PC-3 (cell line): ENCODE measurements at regions not wholly inside any gene's neighbourhood (a gene's known extent, or its start where the extent isn't known, plus 50 kb on each side); places are given as distances from the start of the nearest gene placed in this dataset.
A peak's percentile ranks its signal among the peaks of the same experiment; 100 is the strongest.

Experiments
- ATAC-seq: fragments of 200-7000 bp; cut with Tn5 transposase; 2 replicates; pipeline ENCODE4 v1.9.1; 2020; ENCODE audit warnings: mild to moderate bottlenecking, moderate library complexity
- BruUV-seq: library from RNA; stranded (reverse); fragments of 400-500 nt; replicated peaks from 2 replicates; lab custom pipeline; 2021; lab: Mats Ljungman, UMichigan
- CTCF ChIA-PET: fragments of 300-600 bp; sonication (Branson Sonifier 250); formaldehyde crosslinking; loops from one replicate; lab custom pipeline; 2022; ENCODE audit warnings: antibody characterized with exemption; lab: Charles Lee
- POLR2A ChIA-PET: fragments of 300-600 bp; sonication (Branson Sonifier 250); formaldehyde crosslinking; loops from one replicate; lab custom pipeline; 2022; ENCODE audit warnings: antibody characterized with exemption; ENCODE audit not compliant: unreplicated experiment; lab: Charles Lee
- DNase-seq: peaks from one replicate; pipeline ENCODE4 v3.0.0-alpha.2; 2015
- H2AFZ ChIP-seq: fragments of 300-600 bp; sonication (generic); 2 replicates; pipeline ENCODE4 v1.6.0; 2016; ENCODE audit warnings: antibody characterized with exemption, low read length
- H3F3A ChIP-seq: fragments of 300-600 bp; sonication (generic); one replicate; pipeline ENCODE4 v1.6.0; 2017; ENCODE audit warnings: antibody characterized with exemption, low read length, control low read depth, mild to moderate bottlenecking; ENCODE audit not compliant: unreplicated experiment
- H3K27ac ChIP-seq: fragments of 300-600 bp; sonication (generic); 2 replicates; pipeline ENCODE4 v1.5.1; 2016; ENCODE audit warnings: mild to moderate bottlenecking, low read length
- H3K27me3 ChIP-seq: fragments of 300-600 bp; sonication (generic); 2 replicates; pipeline ENCODE4 v1.6.1; 2016; ENCODE audit warnings: low read length, mixed read lengths
- H3K36me3 ChIP-seq: fragments of 300-600 bp; sonication (generic); 2 replicates; pipeline ENCODE4 v1.6.1; 2016; ENCODE audit warnings: low read depth, mixed run types, low read length, mixed read lengths
- H3K4me1 ChIP-seq: fragments of 300-600 bp; sonication (generic); 2 replicates; pipeline ENCODE4 v1.5.1; 2016; ENCODE audit warnings: low read length; ENCODE audit not compliant: insufficient read depth
- H3K4me2 ChIP-seq: fragments of 300-600 bp; sonication (generic); 2 replicates; pipeline ENCODE4 v1.6.0; 2016; ENCODE audit warnings: low read length
- H3K4me3 ChIP-seq: fragments of 300-600 bp; sonication (generic); 2 replicates; pipeline ENCODE4 v1.5.1; 2016; ENCODE audit warnings: mild to moderate bottlenecking, low read length, mixed read lengths
- H3K79me2 ChIP-seq: fragments of 300-600 bp; sonication (generic); 2 replicates; pipeline ENCODE4 v1.6.1; 2017; ENCODE audit warnings: low read length, mixed read lengths
- H3K9ac ChIP-seq: fragments of 300-600 bp; sonication (generic); 2 replicates; pipeline ENCODE4 v1.6.0; 2016; ENCODE audit warnings: mild to moderate bottlenecking, low read length
- H3K9me2 ChIP-seq: fragments of 300-600 bp; sonication (generic); replicated peaks from 2 replicates; pipeline ENCODE4 v1.6.1; 2016; ENCODE audit warnings: mixed run types, low read length, mixed read lengths
- H3K9me3 ChIP-seq: fragments of 300-600 bp; sonication (generic); 2 replicates; pipeline ENCODE4 v1.6.1; 2016; ENCODE audit warnings: low read length, mixed read lengths
- H4K20me1 ChIP-seq: fragments of 300-600 bp; sonication (generic); 2 replicates; pipeline ENCODE4 v1.6.1; 2016; ENCODE audit warnings: low read length, mixed read lengths
- CTCF ChIP-seq: fragments of 300-600 bp; sonication (generic); conservative IDR thresholded peaks from 2 replicates; pipeline ENCODE4 v1.5.1; 2017; ENCODE audit warnings: antibody characterized with exemption, low read depth, mild to moderate bottlenecking, low read length
- EZH2 ChIP-seq: fragments of 300-600 bp; sonication (generic); IDR thresholded peaks from one replicate; pipeline ENCODE4 v1.6.1; 2017; ENCODE audit warnings: antibody characterized with exemption, mild to moderate bottlenecking, low read length; ENCODE audit not compliant: unreplicated experiment
- EZH2phosphoT487 ChIP-seq: fragments of 300-600 bp; sonication (generic); IDR thresholded peaks from 2 replicates; pipeline ENCODE4 v1.6.1; 2018; ENCODE audit warnings: mild to moderate bottlenecking, antibody characterized with exemption, low read length, borderline replicate concordance
- intact Hi-C: fragments of 100-400 bp; cut with micrococcal nuclease; formaldehyde crosslinking; loops from 2 replicates; pipeline ENCODE4 v1.9.0; 2023

- no peaks in the 10 kb centered on the region for H3K27me3 ChIP-seq
- CTCF ChIA-PET, result interaction anchor here (0.5 kb wide), 1 partner anchor 142 kb away, joined by 3 read pairs; no protein-coding TSS in a partner anchor
- peak; percentile 91 for ATAC-seq
- peak overlapping the region; percentile 44 for H3K4me2 ChIP-seq
- no peaks in the 10 kb centered on the region for H3K9me2 ChIP-seq
- H3K4me1 ChIP-seq, result peaks cover 14% of the 10 kb centered on the region
- peak; percentile 73 for DNase-seq
- H3K9me3 ChIP-seq, result no peaks in the 10 kb centered on the region
- H2AFZ ChIP-seq, result no peak overlapping the region
- H4K20me1 ChIP-seq, result no peaks in the 10 kb centered on the region
- H3K27ac ChIP-seq, result no peak overlapping the region
- H3K36me3 ChIP-seq, result no peaks in the 10 kb centered on the region
- H3K4me3 ChIP-seq, result peak overlapping the region; percentile 23; the same call in 1 of the 2 replicates
- no peak for TF ChIP-seq EZH2phosphoT487
- no peak for TF ChIP-seq CTCF
- no peak for TF ChIP-seq EZH2
- no peaks in the 10 kb centered on the region for H3K79me2 ChIP-seq
- no TSS peak for BruUV-seq
- POLR2A ChIA-PET, result no interaction called here
- H3F3A ChIP-seq, result no peaks in the 10 kb centered on the region
- no peak overlapping the region for H3K9ac ChIP-seq
- intact Hi-C loops, result no loop called here
Observed at GRCh38 chr4:103451341-103451740, 253.2 kb upstream of the CENPE start.

- ChIA-PET CTCF (no interaction called here), POLR2A (no interaction called here)
- DNase-seq, result peak; percentile 3
- no peak overlapping the region for H3K4me3 ChIP-seq
- H3K79me2 ChIP-seq, result no peaks in the 10 kb centered on the region
- no peaks in the 10 kb centered on the region; the same call in 1 of the 2 replicates for H3K9me2 ChIP-seq
- H3K9me3 ChIP-seq, result no peaks in the 10 kb centered on the region
- TF ChIP-seq EZH2 (no peak), EZH2phosphoT487 (no peak), CTCF (no peak)
- no TSS peak for BruUV-seq
- H3K9ac ChIP-seq, result no peak overlapping the region
- no peak overlapping the region for H3K27ac ChIP-seq
- H3F3A ChIP-seq, result no peaks in the 10 kb centered on the region
- no peak overlapping the region for H2AFZ ChIP-seq
- intact Hi-C loops, result no loop called here
- H4K20me1 ChIP-seq, result no peaks in the 10 kb centered on the region
- 0 out of 2 replicates have a peak, but pooled peaks have one; percentile 22 for ATAC-seq
- peaks cover 14% of the 10 kb centered on the region for H3K4me1 ChIP-seq
- H3K36me3 ChIP-seq, result no peaks in the 10 kb centered on the region
- no peaks in the 10 kb centered on the region for H3K27me3 ChIP-seq
- peak overlapping the region; percentile 33; the same call in 1 of the 2 replicates for H3K4me2 ChIP-seq
Observed at GRCh38 chr4:103450693-103451092, 252.6 kb upstream of the CENPE start.

GRCh38 chr4:103449296-103450023 is 251.3 kb upstream of the CENPE start:
- H3K27me3 ChIP-seq, result no peaks in the 10 kb centered on the region
- DNase-seq, result no peak
- no peak overlapping the region for H3K4me2 ChIP-seq
- no peaks in the 10 kb centered on the region for H3F3A ChIP-seq
- H3K4me3 ChIP-seq, result no peak overlapping the region
- H2AFZ ChIP-seq, result no peak overlapping the region
- H3K27ac ChIP-seq, result no peak overlapping the region
- no peaks in the 10 kb centered on the region; the same call in 1 of the 2 replicates for H3K9me2 ChIP-seq
- no TSS peak for BruUV-seq
- ChIA-PET POLR2A (no interaction called here), CTCF (interaction anchor here (0.5 kb wide), 1 partner anchor 388 kb away, joined by 4 read pairs; no protein-coding TSS in a partner anchor)
- H3K4me1 ChIP-seq, result peaks cover 14% of the 10 kb centered on the region
- no peaks in the 10 kb centered on the region for H3K79me2 ChIP-seq
- no peaks in the 10 kb centered on the region for H3K9me3 ChIP-seq
- H3K9ac ChIP-seq, result no peak overlapping the region
- no peaks in the 10 kb centered on the region for H4K20me1 ChIP-seq
- H3K36me3 ChIP-seq, result no peaks in the 10 kb centered on the region
- ATAC-seq, result no peak
- intact Hi-C loops, result no loop called here
- TF ChIP-seq EZH2, result no peak
